ENCODE measurements at regions not wholly inside any gene's neighbourhood (a gene's known extent, or its start where the extent isn't known, plus 50 kb on each side); places are given as distances from the start of the nearest gene placed in this dataset.

- Histone ChIP-seq H4K20me1 (ENCODE audit: low read length) (no peaks in the 10 kb centered on the region), H3K27me3 (ENCODE audit: low read length) (peaks cover 8% of the 10 kb centered on the region; the same call in 1 of the 2 replicates), H3K9me3 (ENCODE audit: low read length) (no peaks in the 10 kb centered on the region), H3K27ac (ENCODE audit: low read length) (no peak overlapping the region), H3K4me2 (ENCODE audit: low read length) (no peak overlapping the region), H2AFZ (ENCODE audit: low read length) (no peak overlapping the region), H3K9me2 (replicated peaks; ENCODE audit: low read length) (no peaks in the 10 kb centered on the region), H3K79me2 (ENCODE audit: low read length) (no peaks in the 10 kb centered on the region), H3F3A (ENCODE audit: low read length, unreplicated experiment) (no peaks in the 10 kb centered on the region), H3K4me1 (ENCODE audit: insufficient read depth, low read length) (no peaks in the 10 kb centered on the region), H3K9ac (ENCODE audit: low read length) (no peak overlapping the region), H3K4me3 (ENCODE audit: low read length) (no peak overlapping the region), H3K36me3 (ENCODE audit: low read depth, low read length) (no peaks in the 10 kb centered on the region)
- intact Hi-C loops (cut with micrococcal nuclease) = no loop called here
- TF ChIP-seq CTCF (conservative IDR thresholded peaks at IDR 0.05; ENCODE audit: low read depth, low read length) (no peak), EZH2 (IDR thresholded peaks at IDR 0.05; ENCODE audit: low read length, unreplicated experiment) (no peak), EZH2phosphoT487 (IDR thresholded peaks at IDR 0.05; ENCODE audit: borderline replicate concordance, low read length) (no peak)
- ChIA-PET CTCF (no interaction called here), POLR2A (ENCODE audit: unreplicated experiment) (interaction anchor here (0.5 kb wide), 1 partner anchor 10 kb away, joined by 4 read pairs; no protein-coding TSS in a partner anchor)
- DNase-seq = no peak
- ATAC-seq = no peak
- no TSS peak for BruUV-seq (replicated peaks)
These were observed 488.8 kb downstream of the PID1 start for GRCh38 chr2:228782281-228782680.

DNA sequence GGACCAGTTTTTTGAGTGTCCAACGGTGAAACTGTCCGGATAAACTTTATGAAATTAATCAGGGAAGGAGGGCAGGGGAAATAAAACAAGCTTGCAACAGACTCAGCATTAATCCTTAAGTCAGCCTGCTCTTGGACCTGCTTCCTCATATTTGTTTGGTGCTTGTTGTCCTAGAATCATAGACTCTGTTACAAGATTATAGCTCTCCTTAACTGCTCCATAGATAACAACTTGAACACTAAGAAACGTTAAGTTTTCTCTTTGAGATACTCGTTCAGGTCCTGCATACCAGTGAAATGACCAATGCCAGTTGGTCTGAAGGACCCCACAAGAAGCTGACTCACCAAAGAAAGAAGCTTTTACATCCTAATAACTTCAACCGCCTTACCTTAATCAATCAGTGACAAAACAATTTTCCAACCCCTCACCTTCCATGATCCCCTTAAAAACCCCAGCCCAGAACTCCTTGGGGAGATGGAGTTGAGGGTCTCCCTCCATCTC is 493.2 kb downstream of the PID1 start:
- Histone ChIP-seq H3K4me3 (ENCODE audit: low read length) (no peak overlapping the region), H3F3A (ENCODE audit: low read length, unreplicated experiment) (no peaks in the 10 kb centered on the region), H3K27ac (ENCODE audit: low read length) (no peak overlapping the region), H3K27me3 (ENCODE audit: low read length) (0 out of 2 replicates have a peak, but pooled peaks cover 8% of the 10 kb centered on the region), H3K79me2 (ENCODE audit: low read length) (no peaks in the 10 kb centered on the region), H4K20me1 (ENCODE audit: low read length) (no peaks in the 10 kb centered on the region), H3K36me3 (ENCODE audit: low read depth, low read length) (no peaks in the 10 kb centered on the region), H2AFZ (ENCODE audit: low read length) (no peak overlapping the region), H3K9ac (ENCODE audit: low read length) (no peak overlapping the region), H3K4me2 (ENCODE audit: low read length) (no peak overlapping the region), H3K4me1 (ENCODE audit: insufficient read depth, low read length) (no peaks in the 10 kb centered on the region), H3K9me3 (ENCODE audit: low read length) (no peaks in the 10 kb centered on the region), H3K9me2 (replicated peaks; ENCODE audit: low read length) (no peaks in the 10 kb centered on the region)
- ChIA-PET POLR2A (ENCODE audit: unreplicated experiment) (no interaction called here), CTCF (no interaction called here)
- no peak for DNase-seq
- ATAC-seq = no peak
- no peak for TF ChIP-seq EZH2phosphoT487 (IDR thresholded peaks at IDR 0.05; ENCODE audit: borderline replicate concordance, low read length)
- intact Hi-C loops (cut with micrococcal nuclease) = no loop called here
- no TSS peak for BruUV-seq (replicated peaks)

DNA sequence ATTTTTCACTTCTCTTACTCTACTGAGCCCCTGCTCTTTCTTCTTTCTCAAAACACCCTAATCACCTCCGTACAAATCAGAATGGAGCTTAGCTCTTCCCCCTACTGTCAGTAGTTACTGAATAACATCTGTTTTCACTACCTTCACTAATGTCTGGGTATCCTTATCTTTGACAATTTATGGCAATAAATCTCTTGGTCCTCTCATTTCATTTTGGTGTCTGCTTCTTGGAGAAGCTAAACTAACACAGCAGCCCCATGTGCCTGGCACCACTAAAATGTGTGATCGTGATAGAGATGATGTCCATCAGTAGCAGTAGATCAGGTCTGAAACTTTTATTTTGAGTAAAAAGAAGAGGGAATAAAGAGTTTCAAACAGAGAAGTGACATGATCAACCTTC is 496.5 kb downstream of the PID1 start:
- Histone ChIP-seq H3K27me3 (ENCODE audit: low read length) (0 out of 2 replicates have a peak, but pooled peaks cover 17% of the 10 kb centered on the region), H3K9me2 (replicated peaks; ENCODE audit: low read length) (no peaks in the 10 kb centered on the region), H3K79me2 (ENCODE audit: low read length) (no peaks in the 10 kb centered on the region), H2AFZ (ENCODE audit: low read length) (no peak overlapping the region), H3K4me2 (ENCODE audit: low read length) (no peak overlapping the region), H4K20me1 (ENCODE audit: low read length) (no peaks in the 10 kb centered on the region), H3K36me3 (ENCODE audit: low read depth, low read length) (no peaks in the 10 kb centered on the region), H3K9ac (ENCODE audit: low read length) (no peak overlapping the region), H3K9me3 (ENCODE audit: low read length) (no peaks in the 10 kb centered on the region), H3K4me1 (ENCODE audit: insufficient read depth, low read length) (no peaks in the 10 kb centered on the region), H3F3A (ENCODE audit: low read length, unreplicated experiment) (no peaks in the 10 kb centered on the region), H3K27ac (ENCODE audit: low read length) (no peak overlapping the region), H3K4me3 (ENCODE audit: low read length) (no peak overlapping the region)
- TF ChIP-seq EZH2 (IDR thresholded peaks at IDR 0.05; ENCODE audit: low read length, unreplicated experiment) (no peak), EZH2phosphoT487 (IDR thresholded peaks at IDR 0.05; ENCODE audit: borderline replicate concordance, low read length) (no peak), CTCF (conservative IDR thresholded peaks at IDR 0.05; ENCODE audit: low read depth, low read length) (no peak)
- no peak for DNase-seq
- no TSS peak for BruUV-seq (replicated peaks)
- ATAC-seq = no peak
- intact Hi-C loops (cut with micrococcal nuclease) = no loop called here
- ChIA-PET CTCF (no interaction called here), POLR2A (ENCODE audit: unreplicated experiment) (no interaction called here)
